HT1080 (cell line): ENCODE measurements at regions not wholly inside any gene's neighbourhood (a gene's known extent, or its start where the extent isn't known, plus 50 kb on each side); places are given as distances from the start of the nearest gene placed in this dataset.
"Not testable (repeated sequence)": the region's sequence is repeated elsewhere in the genome, so short reads cannot be mapped to it uniquely, and the experiment has no call there.

ENCODE experiments used
- DNase-seq: peaks from one replicate; pipeline ENCODE4 v3.0.0-alpha.2; 2015; ENCODE audit warnings: low read depth

- no peak for DNase-seq
These were observed 255.7 kb upstream of the AR start for GRCh38 chrX:67288156-67288555.

GRCh38 chrX:67289055-67289499 is 254.7 kb upstream of the AR start:
- DNase-seq, result no peak

GRCh38 chrX:67290489-67291220 is 253.2 kb upstream of the AR start:
- DNase-seq, result no peak

- no peak for DNase-seq
These were observed 247.9 kb upstream of the AR start for GRCh38 chrX:67295924-67296323.

GRCh38 chrX:67296395-67296794 is 247.4 kb upstream of the AR start:
- no peak for DNase-seq

- DNase-seq, result no peak
These were observed 226.1 kb upstream of the AR start for GRCh38 chrX:67317725-67318124.

GRCh38 chrX:67328476-67328875 is 215.3 kb upstream of the AR start:
- no peak for DNase-seq

- DNase-seq, result no peak
These were observed 209.5 kb upstream of the AR start for GRCh38 chrX:67334323-67334722.

- no peak for DNase-seq
These were observed 205.6 kb upstream of the AR start for GRCh38 chrX:67338262-67338661.

GRCh38 chrX:67342138-67342537 is 201.7 kb upstream of the AR start:
- DNase-seq, result no peak

GRCh38 chrX:67346225-67346624 is 197.6 kb upstream of the AR start:
- DNase-seq, result no peak

GRCh38 chrX:67346667-67347066 is 197.2 kb upstream of the AR start:
- no peak for DNase-seq

- DNase-seq, result no peak
These were observed 196.7 kb upstream of the AR start for GRCh38 chrX:67347145-67347544.

- no peak for DNase-seq
These were observed 192.4 kb upstream of the AR start for GRCh38 chrX:67351411-67351810.

GRCh38 chrX:67353651-67354370 is 190.0 kb upstream of the AR start:
- peak; percentile 33 for DNase-seq

- DNase-seq, result not testable (repeated sequence)
These were observed 182.6 kb upstream of the AR start for GRCh38 chrX:67361267-67361666.

- DNase-seq, result no peak
These were observed 159.4 kb upstream of the AR start for GRCh38 chrX:67384403-67384802.

- DNase-seq, result no peak
These were observed 135.3 kb upstream of the AR start for GRCh38 chrX:67408423-67409079.

GRCh38 chrX:67415937-67416336 is 127.9 kb upstream of the AR start:
- DNase-seq, result no peak

GRCh38 chrX:67426946-67427345 is 116.9 kb upstream of the AR start:
- no peak for DNase-seq

- no peak for DNase-seq
These were observed 108.3 kb upstream of the AR start for GRCh38 chrX:67435536-67435935.

GRCh38 chrX:67436867-67437266 is 107.0 kb upstream of the AR start:
- DNase-seq, result no peak

GRCh38 chrX:67437821-67438220 is 106.0 kb upstream of the AR start:
- DNase-seq, result no peak
